HG02642 (cell line): ENCODE measurements at regions not wholly inside any gene's neighbourhood (a gene's known extent, or its start where the extent isn't known, plus 50 kb on each side); places are given as distances from the start of the nearest gene placed in this dataset.
"Not testable (repeated sequence)": the region's sequence is repeated elsewhere in the genome, so short reads cannot be mapped to it uniquely, and the experiment has no call there.

Experiments
- ATAC-seq: cut with Tn5 transposase; IDR thresholded peaks from one replicate; pipeline ENCODE4 v1.9.1; 2021; ENCODE audit warnings: mild to moderate bottlenecking; ENCODE audit not compliant: unreplicated experiment, poor library complexity

DNA sequence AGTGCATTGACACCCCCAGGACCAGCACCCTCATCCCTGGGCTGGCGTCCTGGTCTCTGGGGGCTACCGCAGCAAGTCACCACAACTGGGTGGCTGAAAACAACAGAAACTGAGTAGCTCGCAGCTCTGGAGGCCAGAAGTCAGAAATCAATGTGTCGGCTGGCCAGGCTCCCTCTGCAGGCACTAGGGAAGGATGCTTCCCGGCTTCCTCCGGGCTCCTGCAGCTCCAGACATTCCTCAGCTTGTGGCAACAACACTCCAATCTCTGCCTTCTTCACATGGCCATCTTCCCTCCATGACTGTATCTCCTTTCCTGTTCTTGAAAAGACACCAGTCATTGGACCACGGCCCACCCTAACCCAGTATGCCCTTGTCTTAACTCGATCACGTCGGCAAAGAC is 224.2 kb downstream of the NPHP4 start:
- no peak for ATAC-seq

DNA sequence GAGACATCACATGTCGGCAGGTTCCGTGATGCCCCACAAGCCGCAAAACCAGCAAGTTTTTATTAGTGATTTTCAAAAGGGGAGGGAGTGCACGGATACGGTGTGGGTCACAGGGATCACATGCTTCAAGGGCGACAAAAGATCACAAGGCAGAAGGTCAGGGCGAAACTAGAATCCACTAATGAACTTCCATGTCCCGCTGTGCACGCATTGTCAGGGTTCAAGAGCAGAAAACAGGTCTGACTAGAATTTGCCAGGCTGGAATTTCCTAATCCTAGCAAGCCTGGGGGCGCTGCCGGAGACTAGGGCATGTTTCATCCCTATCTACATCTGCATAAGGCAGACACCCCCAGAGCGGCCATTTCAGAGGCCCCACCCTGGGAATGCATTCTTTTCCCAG is 225.2 kb downstream of the NPHP4 start:
- ATAC-seq, result not testable (repeated sequence)

DNA sequence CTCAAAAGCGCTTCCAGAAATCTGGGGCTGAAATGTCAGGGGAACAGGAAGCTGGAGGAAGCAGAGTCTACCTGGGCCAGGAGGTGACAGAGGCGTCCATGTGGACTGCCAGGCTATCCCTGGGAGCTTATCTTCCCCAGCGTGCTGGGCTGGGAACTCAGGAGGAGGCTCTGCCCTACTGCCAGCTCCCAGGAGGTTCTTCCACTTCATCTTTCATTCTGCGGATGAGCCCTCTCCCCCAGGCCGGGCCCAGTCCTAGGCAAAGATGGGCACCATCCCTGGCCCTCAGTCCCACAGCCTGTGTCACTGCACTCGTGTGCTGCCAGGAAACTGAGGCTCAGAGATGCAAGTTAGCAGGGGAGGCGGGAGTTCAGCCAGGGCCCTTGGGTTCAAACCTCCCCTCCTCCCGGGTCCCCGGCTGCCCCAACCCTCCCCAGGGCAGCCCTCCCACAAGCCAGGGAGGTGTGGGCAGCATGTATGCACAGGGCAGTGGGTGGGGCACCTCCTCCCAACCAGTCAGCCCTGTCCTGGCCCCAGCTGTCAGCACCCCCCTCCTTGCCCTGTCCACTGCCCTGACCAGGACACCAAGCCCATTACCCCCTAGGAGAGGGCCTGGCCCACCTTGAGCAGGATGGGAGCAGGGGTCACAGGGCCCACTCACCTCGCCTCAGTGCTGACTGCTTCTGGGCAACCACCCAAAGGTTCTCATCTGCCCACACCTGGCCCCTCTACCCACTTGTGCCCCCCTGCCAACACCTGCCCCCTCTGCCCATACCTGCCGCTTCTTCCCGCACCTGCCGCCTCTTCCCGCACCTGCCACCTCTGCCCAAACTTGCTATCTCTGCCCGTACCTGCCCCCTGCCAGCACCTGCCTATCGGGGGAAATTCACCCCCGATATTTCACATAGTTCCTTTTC is 226.0 kb downstream of the NPHP4 start:
- ATAC-seq, result no peak

DNA sequence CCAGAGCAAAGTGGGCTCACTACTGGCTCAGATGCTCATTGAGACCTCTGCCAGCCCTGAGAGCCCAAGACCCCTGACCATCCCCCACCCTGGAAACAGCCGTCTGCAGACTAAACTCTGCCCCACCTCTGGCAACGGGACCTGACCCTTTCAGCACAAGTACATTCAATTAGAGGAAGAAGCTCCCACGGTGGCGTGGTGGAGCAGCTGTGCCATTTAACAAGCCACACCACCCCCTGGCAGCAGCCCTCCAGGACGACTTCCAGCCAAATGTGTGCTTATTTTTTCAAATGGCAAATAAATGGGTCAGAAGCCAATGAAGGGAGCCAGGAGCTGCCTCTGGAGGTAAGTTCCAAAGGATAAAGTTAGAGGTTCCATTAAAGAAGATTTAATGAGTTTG is 226.7 kb downstream of the NPHP4 start:
- ATAC-seq, result no peak

DNA sequence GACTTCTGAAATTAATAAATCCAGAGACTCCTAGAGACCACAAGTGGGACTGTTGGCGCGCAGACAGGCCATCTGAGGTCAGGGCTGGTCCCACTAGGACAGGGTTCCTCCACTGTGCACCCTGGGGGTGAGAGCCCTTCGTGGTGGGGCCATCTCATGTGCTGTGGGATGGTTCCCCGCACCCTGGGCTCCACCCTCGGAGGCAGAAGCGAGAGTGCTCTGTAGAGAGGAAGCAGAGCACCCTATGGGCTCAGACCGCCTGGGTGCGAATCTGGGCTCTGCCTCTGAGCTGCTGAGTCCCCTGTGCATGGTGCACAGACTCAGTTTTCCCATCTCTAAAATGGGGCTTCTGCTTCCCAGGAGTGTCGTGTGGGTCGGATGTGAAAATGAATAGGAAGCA is 227.3 kb downstream of the NPHP4 start:
- no peak for ATAC-seq

DNA sequence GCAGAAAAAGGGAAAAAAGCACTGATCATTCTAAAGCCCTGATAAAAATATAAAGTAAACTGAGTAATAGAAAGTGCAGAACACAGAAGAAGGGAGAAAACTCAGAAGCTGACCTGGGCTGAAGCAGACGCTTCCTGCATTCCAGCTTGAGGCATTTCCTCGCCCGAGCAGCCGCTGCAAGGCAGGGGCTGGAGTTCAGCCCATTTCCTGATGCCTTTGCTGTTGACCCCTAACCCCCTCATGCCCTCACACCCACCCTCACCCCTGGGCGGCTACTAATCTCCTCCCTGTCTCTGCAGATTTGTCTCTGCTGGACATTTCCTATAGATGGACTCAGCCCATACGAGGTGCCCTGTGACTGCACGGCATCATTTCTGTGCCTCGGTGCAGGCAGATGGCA is 227.8 kb downstream of the NPHP4 start:
- no peak for ATAC-seq

DNA sequence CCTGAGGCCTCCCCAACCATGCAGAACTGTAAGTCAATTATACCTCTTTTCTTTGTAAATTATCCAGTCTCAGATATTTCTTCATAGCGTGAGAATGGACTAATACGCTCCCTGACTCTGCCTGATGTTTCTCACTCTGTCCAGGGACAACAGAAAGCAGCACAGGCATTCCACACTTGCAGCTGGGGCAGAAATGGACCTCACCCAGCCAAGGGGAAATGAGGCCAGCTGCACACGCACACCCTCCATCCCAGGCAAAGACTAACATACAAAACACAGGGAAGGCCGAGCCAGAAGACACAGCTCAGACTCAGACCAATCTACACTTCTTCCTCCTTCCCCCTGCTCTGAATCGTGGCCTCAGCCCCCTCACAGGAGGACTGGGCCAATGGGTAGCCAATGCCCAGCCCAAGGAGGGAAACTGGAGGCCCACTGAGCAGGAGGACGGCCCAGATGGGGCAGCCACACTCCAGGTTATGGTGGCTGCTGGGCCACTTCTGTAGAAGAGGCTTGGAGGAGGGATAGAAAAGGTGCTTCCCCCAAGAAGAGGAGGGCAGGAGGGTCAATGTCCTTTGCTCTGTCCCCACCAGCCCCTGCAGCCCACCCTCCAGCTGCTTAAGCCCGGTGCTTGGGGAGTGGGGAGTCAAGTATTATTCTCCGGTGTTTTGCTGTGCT is 228.4 kb downstream of the NPHP4 start:
- no peak for ATAC-seq

DNA sequence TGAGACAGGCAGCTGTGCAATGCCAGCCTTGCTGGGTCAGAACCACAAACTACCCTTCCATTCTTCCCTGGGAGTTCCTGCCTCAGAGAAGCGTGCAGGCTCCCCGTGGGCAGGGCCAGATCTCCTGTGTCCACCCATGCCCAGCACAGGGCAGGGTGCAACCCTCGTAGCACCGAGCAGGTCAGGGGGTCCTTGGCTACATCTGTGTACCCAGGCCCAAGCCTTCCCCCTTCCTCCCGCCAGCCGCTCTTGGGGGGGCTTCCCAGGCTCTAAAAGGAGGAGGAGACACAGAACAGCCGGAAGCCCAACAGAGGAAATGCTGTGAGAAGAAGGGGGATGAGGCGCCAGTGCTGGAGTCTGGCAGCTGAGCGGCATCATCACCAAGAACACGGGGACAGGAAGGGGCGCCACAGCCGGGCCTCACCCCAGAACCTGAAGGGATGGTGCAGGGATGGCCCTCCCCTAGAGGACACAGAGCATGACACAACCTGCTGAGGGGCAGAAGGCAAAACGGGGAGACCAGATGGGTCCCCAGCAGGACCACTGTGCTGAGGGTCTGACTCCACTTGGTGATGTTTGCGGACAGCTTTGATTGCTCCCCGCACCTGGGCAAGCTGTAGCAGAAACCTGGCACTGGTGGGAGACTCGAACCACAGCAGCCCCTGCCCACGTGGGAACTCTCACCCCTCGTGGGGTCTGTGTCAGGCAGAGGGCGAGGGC is 233.2 kb downstream of the NPHP4 start:
- ATAC-seq, result no peak

DNA sequence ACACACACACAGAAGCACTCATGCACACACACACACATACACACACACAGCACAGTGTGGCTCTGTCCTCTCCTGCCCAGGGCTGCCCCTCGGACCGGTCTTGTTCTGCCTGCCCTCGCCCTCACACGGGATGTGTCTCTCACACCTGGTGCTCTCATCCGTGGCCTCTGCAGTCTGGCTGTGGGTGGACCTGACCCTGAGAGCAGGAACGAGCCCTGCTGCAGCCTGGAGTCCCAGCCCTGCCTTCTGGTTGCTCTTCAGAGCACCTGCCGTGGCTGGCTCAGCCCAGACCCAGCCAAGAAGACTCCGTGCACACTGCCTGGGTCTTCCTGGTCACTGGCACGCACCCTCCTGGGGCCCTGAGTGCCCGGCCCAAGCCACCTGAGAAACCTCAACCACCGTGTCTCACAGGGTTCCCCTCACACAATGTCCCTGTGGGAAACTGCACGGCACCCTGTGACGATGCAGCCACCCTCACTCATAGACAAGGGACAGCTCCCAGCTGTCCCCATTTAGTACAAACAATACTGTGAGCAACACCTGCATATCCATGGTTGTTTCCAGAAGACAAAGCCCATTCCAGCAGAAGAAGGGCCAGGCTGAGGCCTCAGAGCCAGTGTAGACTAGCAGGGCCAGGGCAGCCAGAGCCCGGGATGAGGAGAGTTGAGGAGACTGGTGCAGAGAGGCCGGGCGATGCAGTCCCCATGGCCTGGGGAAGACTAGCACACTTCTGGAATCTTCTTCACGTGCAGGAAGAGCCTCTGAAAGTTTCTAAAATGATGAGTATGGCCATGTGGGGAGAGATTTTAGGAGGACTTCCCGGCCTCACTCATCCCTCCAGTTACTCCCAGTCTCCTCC is 234.0 kb downstream of the NPHP4 start:
- no peak for ATAC-seq

DNA sequence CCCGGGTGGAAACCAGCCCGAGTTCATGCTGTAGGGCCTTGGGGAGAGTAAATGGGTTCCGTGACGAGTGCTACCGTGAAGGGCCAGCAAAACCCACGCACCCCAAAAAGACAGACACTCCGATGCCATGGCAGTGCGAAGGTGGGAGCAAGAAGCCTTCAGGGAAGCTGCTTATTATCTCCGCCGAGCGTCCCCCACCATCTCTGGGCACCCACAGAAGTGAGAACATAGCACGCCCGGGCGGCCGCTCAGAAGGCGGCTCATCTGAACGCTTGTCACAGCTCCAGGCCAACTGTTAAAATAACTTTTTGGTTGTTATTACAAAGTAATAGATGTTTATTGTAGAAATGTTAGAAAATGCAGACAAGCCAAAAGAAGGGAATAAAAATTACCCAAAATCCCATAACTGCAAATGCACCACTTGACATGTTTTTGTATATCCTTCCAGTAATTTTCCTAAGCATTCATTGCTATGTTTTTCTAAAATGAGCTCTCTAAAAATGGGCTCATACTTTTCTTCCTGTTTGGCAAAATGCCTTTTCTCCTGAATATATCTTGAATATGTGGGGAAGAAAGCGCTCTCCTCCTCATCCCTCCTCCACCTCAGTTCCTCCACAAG is 234.9 kb downstream of the NPHP4 start:
- ATAC-seq, result no peak

DNA sequence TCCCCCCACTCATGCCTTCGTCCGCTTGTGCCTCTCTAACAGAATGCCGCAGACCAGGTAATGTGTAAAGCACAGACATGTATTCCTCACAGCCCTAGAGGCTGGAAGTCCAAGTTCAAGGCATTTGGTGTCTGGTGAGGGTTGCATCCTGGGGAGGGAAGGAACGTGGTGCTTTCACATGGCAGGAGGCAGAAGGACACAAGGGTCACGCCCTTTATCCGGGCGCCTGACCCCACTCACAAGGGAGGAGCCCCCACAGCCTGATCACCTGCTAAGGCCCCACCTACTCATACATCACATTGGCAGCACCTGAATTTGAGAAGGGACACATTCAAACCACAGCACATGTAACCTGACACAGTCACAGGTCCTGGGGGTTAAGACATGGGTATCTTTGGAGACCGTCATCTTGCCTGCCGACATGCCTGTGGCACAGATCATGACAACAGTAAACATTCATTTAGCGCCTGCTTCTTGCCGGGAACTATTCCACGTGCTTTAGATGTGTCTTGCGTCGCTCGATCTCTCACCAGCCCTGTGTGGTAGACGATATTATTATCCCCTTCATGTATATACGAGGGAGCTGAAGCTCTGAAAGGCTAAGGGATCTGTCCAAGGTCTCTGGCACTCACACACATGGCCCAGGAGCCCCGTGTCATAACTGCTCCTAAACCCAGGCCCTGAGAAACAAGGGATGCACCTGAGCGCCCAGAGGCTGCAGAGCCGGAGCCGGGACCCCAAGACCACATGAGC is 235.6 kb downstream of the NPHP4 start:
- no peak for ATAC-seq

DNA sequence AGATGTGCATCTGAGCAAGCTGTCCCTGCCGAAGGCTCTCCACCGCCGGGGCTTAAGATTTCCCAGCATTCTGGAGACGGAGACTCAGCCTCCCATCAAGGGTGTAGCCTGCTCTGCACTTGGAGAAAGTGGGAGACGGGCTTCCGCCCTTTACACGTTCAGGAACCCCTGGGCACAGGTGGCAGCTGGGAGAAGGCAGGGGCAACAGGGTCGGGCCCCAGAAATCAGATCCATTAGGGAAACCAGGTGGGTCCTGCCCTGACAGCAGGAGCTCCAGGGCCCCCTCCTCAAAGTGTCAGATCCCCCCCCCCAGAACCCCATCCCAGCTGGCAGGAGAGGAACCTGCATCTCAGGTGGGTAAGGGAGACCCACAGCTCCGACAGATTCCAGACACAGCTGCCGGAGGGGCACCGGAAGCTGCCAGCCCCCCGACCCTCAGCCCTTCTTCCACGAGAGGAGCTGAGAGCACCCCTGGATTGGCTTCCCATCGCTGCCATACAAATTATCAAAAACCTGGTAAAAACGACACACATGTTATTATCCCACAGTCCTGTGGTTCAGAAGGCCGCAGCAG is 236.6 kb downstream of the NPHP4 start:
- ATAC-seq, result no peak

DNA sequence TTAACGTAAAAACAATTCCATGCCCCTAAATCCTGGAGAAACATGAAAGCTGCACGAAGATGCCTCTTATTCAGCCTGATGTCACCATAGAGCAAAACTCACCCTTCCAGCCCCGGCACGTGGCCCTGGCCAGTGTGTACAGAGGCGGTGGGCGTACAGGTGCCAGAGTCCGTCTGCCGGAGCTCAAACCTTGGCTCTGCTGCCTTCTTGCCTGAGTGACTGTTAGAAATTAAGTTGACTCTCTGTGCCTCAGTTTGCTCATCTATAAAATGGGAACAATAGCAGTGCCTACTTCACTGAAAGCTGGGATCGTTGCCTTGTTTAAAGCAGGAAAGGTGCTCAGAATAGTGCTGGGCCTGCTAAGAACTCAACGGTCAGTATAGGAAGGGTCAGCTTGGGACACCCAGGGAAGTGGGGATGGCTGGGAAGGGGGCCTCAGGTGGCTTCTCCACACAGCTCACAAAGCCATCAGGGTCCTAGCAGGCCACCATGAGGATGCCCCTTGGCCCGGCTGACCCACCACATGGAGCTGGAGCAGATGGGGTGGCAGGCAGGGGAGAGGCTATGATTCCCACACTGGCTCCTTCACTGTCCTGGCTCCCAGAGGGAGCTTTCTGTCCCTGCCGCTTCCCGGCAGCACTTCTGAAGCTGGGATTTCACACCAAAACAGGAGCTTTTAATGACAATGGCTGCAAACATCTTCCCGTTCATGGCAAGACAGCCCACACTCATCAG is 237.2 kb downstream of the NPHP4 start:
- ATAC-seq, result no peak

DNA sequence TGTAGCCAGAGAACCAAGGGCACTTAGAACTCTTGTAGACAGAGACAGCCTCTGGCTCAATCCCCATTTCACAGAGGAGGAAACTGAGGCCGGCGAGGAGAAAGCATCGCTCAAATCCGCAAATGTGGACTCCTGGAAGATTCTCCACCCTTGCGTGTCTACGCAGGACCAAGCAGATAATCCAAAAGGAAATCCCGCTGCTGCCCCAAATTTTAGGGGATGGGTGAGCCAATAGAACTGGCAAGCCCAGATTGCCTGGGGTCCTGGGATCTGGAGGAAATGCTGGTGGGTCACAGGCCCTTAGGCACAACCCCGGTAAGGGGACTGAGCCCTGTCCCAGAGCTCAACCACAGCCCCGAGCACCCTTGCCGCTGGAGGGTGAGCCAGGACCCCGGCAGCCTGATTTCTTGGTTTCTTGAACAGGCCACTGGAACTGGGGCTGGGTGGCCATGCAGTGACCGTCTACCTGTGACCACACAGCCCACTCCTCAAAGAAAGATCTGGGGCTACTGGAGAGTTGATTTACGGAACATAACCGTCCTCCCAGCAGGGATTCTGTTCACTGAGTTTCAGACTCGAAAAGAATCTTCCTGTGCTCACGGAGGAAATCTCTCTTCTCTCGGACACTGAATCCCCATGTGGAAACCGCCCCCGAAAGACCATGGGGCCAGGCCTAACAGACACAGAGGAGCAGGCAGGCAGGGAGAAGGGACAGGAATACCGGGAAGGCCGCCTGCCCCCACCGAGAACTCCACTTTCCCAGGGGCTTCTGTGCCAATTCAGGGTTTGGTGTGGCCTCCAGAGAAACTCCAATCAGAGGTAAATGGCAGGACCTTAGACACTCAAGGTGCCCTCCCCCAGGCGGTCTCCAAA is 238.4 kb downstream of the NPHP4 start:
- no peak for ATAC-seq

DNA sequence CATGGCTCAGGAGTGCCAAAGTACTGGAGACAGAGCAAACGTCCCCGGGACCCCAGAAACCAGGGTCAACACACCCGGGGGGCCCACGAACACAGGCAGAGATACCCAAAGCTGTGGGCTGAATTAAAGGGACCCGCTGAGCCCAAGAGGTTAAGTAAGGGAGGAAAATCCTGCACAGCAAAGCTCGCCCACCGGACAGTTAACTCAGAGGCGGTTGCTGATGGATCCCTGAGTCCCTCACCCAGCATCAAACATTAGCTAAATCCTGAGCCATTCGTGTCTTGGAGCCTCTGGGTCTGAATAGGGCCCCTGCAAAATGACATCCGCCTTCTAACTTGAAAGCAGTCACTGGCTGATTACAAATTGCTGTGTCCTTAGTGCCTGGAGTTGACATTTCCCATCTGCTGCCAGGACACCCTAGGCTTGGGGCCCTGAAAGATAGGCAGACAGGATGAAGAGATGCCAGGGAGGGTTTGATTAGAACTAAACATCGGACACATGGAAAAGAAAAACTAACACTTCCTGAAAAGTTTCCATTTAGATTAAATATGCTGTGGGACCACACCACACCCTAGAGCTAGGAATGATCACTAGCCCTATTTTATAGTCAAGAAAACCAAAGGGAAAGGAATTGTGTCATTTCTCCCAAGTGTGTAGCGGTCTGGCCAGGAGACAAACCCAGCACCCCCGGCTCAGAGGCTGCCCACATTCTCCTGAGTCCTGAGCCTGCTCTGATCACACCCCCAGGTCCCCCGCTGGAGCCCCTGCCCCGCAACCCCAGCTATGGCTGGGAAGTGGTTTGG is 239.3 kb downstream of the NPHP4 start:
- ATAC-seq, result no peak
